Body of pancreas (tissue), 4 donors: ENCODE measurements at regions not wholly inside any gene's neighbourhood (a gene's known extent, or its start where the extent isn't known, plus 50 kb on each side); places are given as distances from the start of the nearest gene placed in this dataset.

Source experiments
- ATAC-seq: fragments of 150-250 bp; one replicate; pipeline ENCODE4 v1.9.1; 2016
- DNase-seq, 4 donors: peaks; one replicate each; pipeline ENCODE4 v3.0.0-alpha.2; 2019
- H3K27ac ChIP-seq, 4 donors: fragments of 200-600 bp; sonication (generic); 1 replicate in 3 of 4; 2 replicates in 1 of 4; pipeline versions ENCODE4 v1.5.1 to v1.6.1; 2016 to 2019; ENCODE audit warnings: mild to moderate bottlenecking in 1 of 4, mixed read lengths in 1 of 4, moderate library complexity in 1 of 4
- H3K27me3 ChIP-seq, 2 donors: fragments of 200-600 bp; sonication (generic); one replicate each; pipeline ENCODE4 v1.6.0; 2016; ENCODE audit warnings: mild to moderate bottlenecking in 1 of 2
- H3K36me3 ChIP-seq, 2 donors: fragments of 200-600 bp; sonication (generic); replicated peaks in 1 of 2; 2 replicates each; pipeline ENCODE4 v1.5.1; 2016; ENCODE audit warnings: low read depth in 2 of 2; ENCODE audit not compliant: insufficient read depth in 1 of 2
- H3K4me1 ChIP-seq: fragments of 200-600 bp; sonication (generic); one replicate; pipeline ENCODE4 v1.6.0; 2016
- H3K4me3 ChIP-seq, 2 donors: fragments of 200-600 bp; sonication (generic); 1 replicate in 1 of 2; 2 replicates in 1 of 2; pipeline ENCODE4 v1.5.1; 2016 to 2019
- H3K9me3 ChIP-seq, 3 donors: fragments of 200-600 bp; sonication (generic); 1 replicate in 2 of 3; 2 replicates in 1 of 3; pipeline ENCODE4 v1.5.1; 2016
- POLR2A ChIP-seq, 3 donors: fragments of 450-650 bp; IDR thresholded peaks; one replicate each; pipeline ENCODE4 v1.6.1; 2016; ENCODE audit warnings: antibody characterized with exemption in 3 of 3, mild to moderate bottlenecking in 2 of 3
- WGBS, 2 donors: methylation state at CpG; one replicate each; pipeline ENCODE4 v1.1.5; 2017; 5-methylcytosine and 5-hydroxymethylcytosine counted together
- intact Hi-C: fragments of 100-400 bp; cut with DNase I; formaldehyde crosslinking; loops from one replicate; pipeline ENCODE4 v1.15.1; 2023
- TF ChIP-seq, protein P1 (sequence below), 7 experiments: fragments of 450-650 bp in 4 of 7; fragments of 200-600 bp in 3 of 7; sonication (generic) in 3 of 7; IDR thresholded peaks; one replicate each; pipeline ENCODE4 v1.5.1; 2016 to 2019; ENCODE audit warnings: antibody characterized with exemption in 7 of 7

DNA sequence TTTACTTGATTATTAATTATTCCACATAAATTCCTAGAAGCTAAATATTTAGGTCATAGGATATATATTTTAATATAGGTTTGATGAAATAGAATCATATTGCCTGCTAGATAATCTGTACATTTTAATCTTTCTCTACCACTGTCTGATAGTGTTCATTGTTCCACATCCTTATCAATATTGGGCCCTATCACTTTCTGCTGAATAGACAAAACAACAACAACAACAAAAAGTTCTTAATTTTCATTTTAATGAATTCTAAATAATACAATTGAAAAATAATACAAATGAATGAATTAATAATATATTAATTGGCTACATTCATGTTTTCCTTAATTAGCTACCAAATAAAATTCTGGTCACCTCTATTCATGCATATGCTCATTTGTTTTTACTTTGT, 1437.2 kb downstream of the LRFN5 start:
- no peak overlapping the region for H3K4me3 ChIP-seq
- TF ChIP-seq, protein P1, sequence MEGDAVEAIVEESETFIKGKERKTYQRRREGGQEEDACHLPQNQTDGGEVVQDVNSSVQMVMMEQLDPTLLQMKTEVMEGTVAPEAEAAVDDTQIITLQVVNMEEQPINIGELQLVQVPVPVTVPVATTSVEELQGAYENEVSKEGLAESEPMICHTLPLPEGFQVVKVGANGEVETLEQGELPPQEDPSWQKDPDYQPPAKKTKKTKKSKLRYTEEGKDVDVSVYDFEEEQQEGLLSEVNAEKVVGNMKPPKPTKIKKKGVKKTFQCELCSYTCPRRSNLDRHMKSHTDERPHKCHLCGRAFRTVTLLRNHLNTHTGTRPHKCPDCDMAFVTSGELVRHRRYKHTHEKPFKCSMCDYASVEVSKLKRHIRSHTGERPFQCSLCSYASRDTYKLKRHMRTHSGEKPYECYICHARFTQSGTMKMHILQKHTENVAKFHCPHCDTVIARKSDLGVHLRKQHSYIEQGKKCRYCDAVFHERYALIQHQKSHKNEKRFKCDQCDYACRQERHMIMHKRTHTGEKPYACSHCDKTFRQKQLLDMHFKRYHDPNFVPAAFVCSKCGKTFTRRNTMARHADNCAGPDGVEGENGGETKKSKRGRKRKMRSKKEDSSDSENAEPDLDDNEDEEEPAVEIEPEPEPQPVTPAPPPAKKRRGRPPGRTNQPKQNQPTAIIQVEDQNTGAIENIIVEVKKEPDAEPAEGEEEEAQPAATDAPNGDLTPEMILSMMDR (IDR thresholded peaks at IDR 0.05) = no peak
- no peak for TF ChIP-seq POLR2A (IDR thresholded peaks at IDR 0.05)
- ATAC-seq = no peak
- H3K27ac ChIP-seq = no peak overlapping the region
- H3K4me1 ChIP-seq = no peaks in the 10 kb centered on the region
- H3K9me3 ChIP-seq = no peaks in the 10 kb centered on the region
- intact Hi-C loops = no loop called here
- DNase-seq = no peak
- no peaks in the 10 kb centered on the region for H3K36me3 ChIP-seq
- no peaks in the 10 kb centered on the region for H3K27me3 ChIP-seq

DNA sequence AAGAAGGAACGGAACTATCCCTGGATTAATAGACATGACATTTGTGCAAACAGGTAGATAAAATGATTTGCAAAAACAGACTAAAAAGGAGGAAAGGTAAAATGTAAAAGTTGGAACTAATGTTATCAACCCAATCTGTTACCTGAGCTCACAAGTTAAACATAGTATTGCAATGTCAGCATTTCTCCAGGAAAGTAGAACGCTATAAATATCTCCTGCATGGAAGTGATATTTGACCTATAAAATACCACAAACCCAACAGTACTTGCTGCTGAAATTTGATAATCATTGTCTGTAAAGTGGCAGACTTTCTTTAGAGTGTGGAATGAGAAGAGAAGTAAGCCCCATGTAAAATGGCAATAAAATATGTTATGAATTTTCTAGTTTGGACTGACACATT, 1435.7 kb downstream of the LRFN5 start:
- WGBS, 2 donors = 15 to 16% methylated on average over 2 of the region's 2 CpGs
- Histone ChIP-seq H3K36me3 (no peaks in the 10 kb centered on the region), H3K27ac (no peak overlapping the region), H3K4me1 (no peaks in the 10 kb centered on the region), H3K4me3 (no peak overlapping the region), H3K27me3 (no peaks in the 10 kb centered on the region), H3K9me3 (no peaks in the 10 kb centered on the region)
- DNase-seq = no peak
- TF ChIP-seq POLR2A (IDR thresholded peaks at IDR 0.05) = no peak
- TF ChIP-seq, protein P1 (IDR thresholded peaks at IDR 0.05) = no peak
- intact Hi-C loops = no loop called here
- ATAC-seq = no peak

DNA sequence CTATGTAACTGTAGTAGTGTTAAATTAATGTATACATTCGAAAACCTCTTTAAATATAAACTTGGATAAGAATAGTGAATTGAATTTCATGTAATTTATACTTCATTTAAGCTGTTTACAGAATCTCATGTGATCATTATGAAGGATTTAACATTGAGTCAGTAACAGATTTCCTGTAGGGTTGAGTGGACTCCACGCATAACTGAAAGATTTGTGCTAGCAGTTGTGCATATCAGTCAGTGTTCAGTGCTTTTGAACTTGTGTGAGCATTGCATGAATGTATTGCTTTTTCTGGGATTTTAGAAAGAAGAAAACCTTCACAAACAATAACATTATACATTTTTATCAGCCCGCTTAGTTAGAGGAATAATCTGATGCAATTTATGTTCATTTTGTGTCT, 1435.3 kb downstream of the LRFN5 start:
- Histone ChIP-seq H3K36me3 (no peaks in the 10 kb centered on the region), H3K27me3 (no peaks in the 10 kb centered on the region), H3K4me3 (no peak overlapping the region), H3K27ac (no peak overlapping the region), H3K4me1 (no peaks in the 10 kb centered on the region), H3K9me3 (no peaks in the 10 kb centered on the region)
- DNase-seq (no peak), ATAC-seq (no peak)
- WGBS, 2 donors = 61 to 66% methylated on average over 3 of the region's 3 CpGs
- TF ChIP-seq, protein P1 (IDR thresholded peaks at IDR 0.05) = no peak
- intact Hi-C loops = no loop called here

DNA sequence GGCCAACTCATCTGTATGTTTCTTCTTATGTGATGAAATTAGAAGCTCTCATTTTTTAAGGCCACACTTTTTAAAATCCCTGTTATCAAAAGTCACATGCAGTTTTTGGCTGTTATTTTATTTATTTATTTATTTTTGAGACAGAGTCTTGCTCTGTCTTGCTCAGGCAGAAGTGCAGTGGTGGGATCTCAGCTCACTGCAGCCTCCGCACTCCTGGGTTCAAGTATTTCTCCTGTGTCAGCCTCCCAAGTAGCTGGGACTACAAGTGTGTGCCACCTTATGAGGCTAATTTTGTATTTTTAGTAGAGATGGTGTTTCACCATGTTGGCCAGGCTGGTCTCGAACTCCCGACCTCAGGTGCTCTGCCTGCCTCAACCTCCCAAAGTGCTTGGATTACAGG, 1434.5 kb downstream of the LRFN5 start:
- intact Hi-C loops = no loop called here
- DNase-seq = no peak
- H3K36me3 ChIP-seq = no peaks in the 10 kb centered on the region
- no peaks in the 10 kb centered on the region for H3K9me3 ChIP-seq
- no peaks in the 10 kb centered on the region for H3K4me1 ChIP-seq
- no peaks in the 10 kb centered on the region for H3K27me3 ChIP-seq
- H3K4me3 ChIP-seq = no peak overlapping the region
- 90 to 92% methylated on average over 3 of the region's 3 CpGs for WGBS, 2 donors
- TF ChIP-seq POLR2A (IDR thresholded peaks at IDR 0.05) = no peak
- TF ChIP-seq, protein P1 (IDR thresholded peaks at IDR 0.05) = no peak
- no peak overlapping the region for H3K27ac ChIP-seq
- ATAC-seq = no peak

DNA sequence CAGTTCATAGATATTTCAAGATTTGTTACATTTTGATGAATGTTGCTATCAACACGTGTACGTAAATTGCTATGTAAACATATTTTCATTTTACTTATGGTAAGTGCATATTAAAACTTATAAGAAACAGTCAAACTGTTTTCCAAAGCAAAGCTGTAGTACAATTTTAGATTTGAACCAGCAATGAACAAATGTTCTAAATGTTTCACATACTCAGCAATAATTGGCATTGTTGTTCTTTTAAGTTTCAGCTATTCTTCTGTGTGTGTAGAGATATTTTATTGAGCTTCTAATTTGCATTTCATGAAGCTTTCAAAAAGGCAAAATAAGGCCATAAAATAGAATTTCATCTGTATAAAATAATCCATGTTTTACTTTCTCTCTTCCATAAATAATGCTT, 1433.2 kb downstream of the LRFN5 start:
- DNase-seq (no peak), ATAC-seq (no peak)
- Histone ChIP-seq H3K9me3 (no peaks in the 10 kb centered on the region), H3K4me1 (no peaks in the 10 kb centered on the region), H3K36me3 (no peaks in the 10 kb centered on the region), H3K27ac (no peak overlapping the region), H3K27me3 (no peaks in the 10 kb centered on the region), H3K4me3 (no peak overlapping the region)
- intact Hi-C loops = no loop called here
- WGBS, 2 donors = 53 to 59% methylated on average over 2 of the region's 2 CpGs
- TF ChIP-seq POLR2A (IDR thresholded peaks at IDR 0.05) = no peak
- TF ChIP-seq, protein P1 (IDR thresholded peaks at IDR 0.05) = no peak
